Naive thymus-derived CD4-positive, alpha-beta T cell (primary cell): ENCODE measurements at regions not wholly inside any gene's neighbourhood (a gene's known extent, or its start where the extent isn't known, plus 50 kb on each side); places are given as distances from the start of the nearest gene placed in this dataset.

Source experiments
- ATAC-seq: fragments of 150-1000 bp; cut with Tn5 transposase; 2 replicates; pipeline ENCODE4 v1.10.0; 2021; ENCODE audit warnings: mild to moderate bottlenecking, moderate library complexity
- CTCF ChIA-PET: fragments of 350-600 bp; sonication (Branson Sonifier 250); formaldehyde crosslinking; loops from one replicate; lab custom pipeline; 2021; ENCODE audit warnings: antibody characterized with exemption; lab: Charles Lee
- POLR2A ChIA-PET: fragments of 350-600 bp; sonication (Branson Sonifier 250); formaldehyde crosslinking; loops from one replicate; lab custom pipeline; 2021; ENCODE audit warnings: antibody characterized with exemption, inconsistent platforms; lab: Charles Lee
- DNase-seq, 9 donors: peaks; one replicate each; pipeline versions ENCODE4 v3.0.0 to v3.0.0-alpha.2; 2020 to 2022; ENCODE audit warnings: mixed read lengths in 1 of 9
- H3K27ac ChIP-seq: one replicate; pipeline ENCODE4 v1.7.0; 2013; ENCODE audit warnings: mild to moderate bottlenecking, low read depth, low read length, moderate library complexity
- H3K27me3 ChIP-seq, 2 donors: one replicate each; pipeline ENCODE4 v1.7.0; 2013; ENCODE audit warnings: low read length in 2 of 2, mild to moderate bottlenecking in 2 of 2, moderate library complexity in 2 of 2; ENCODE audit not compliant: control insufficient read depth in 2 of 2, insufficient read depth in 2 of 2
- H3K36me3 ChIP-seq, 3 experiments: 1 replicate in 2 of 3; 2 replicates in 1 of 3; pipeline ENCODE4 v1.7.0; 2013; ENCODE audit warnings: low read length in 3 of 3, mild to moderate bottlenecking in 3 of 3, moderate library complexity in 1 of 3; ENCODE audit not compliant: insufficient read depth in 3 of 3, control insufficient read depth in 2 of 3
- H3K4me1 ChIP-seq, 2 donors: one replicate each; pipeline ENCODE4 v1.7.0; 2013; ENCODE audit warnings: low read length in 2 of 2, mild to moderate bottlenecking in 2 of 2, moderate library complexity in 1 of 2; ENCODE audit not compliant: control insufficient read depth in 2 of 2, insufficient read depth in 2 of 2
- H3K4me3 ChIP-seq: 2 replicates; pipeline ENCODE4 v1.7.0; 2013; ENCODE audit warnings: mild to moderate bottlenecking, low read length
- H3K9me3 ChIP-seq, 3 experiments: 1 replicate in 2 of 3; 2 replicates in 1 of 3; pipeline ENCODE4 v1.7.0; 2013; ENCODE audit warnings: low read length in 3 of 3; ENCODE audit not compliant: control insufficient read depth in 2 of 3
- H3K27ac Mint-ChIP-seq, 9 donors: one replicate each; pipeline ENCODE4 v1.8.0; 2020 to 2022; ENCODE audit warnings: mixed read lengths in 9 of 9, mild to moderate bottlenecking in 8 of 9, moderate library complexity in 5 of 9, inconsistent platforms in 2 of 9
- H3K27me3 Mint-ChIP-seq, 5 donors: one replicate each; pipeline ENCODE4 v1.8.0; 2021 to 2022; ENCODE audit warnings: mixed read lengths in 5 of 5, mild to moderate bottlenecking in 1 of 5
- H3K36me3 Mint-ChIP-seq, 5 donors: one replicate each; pipeline ENCODE4 v1.8.0; 2020 to 2022; ENCODE audit warnings: mixed read lengths in 5 of 5, mild to moderate bottlenecking in 3 of 5, inconsistent platforms in 1 of 5
- H3K4me1 Mint-ChIP-seq, 7 donors: one replicate each; pipeline ENCODE4 v1.8.0; 2020 to 2022; ENCODE audit warnings: mixed read lengths in 7 of 7, mild to moderate bottlenecking in 3 of 7, inconsistent platforms in 1 of 7
- H3K4me3 Mint-ChIP-seq, 10 donors: one replicate each; pipeline ENCODE4 v1.8.0; 2020 to 2022; ENCODE audit warnings: mild to moderate bottlenecking in 10 of 10, mixed read lengths in 10 of 10, moderate library complexity in 6 of 10, inconsistent platforms in 2 of 10
- H3K9me3 Mint-ChIP-seq, 11 donors: one replicate each; pipeline ENCODE4 v1.8.0; 2020 to 2022; ENCODE audit warnings: mixed read lengths in 11 of 11, mild to moderate bottlenecking in 4 of 11, inconsistent platforms in 1 of 11, moderate library complexity in 1 of 11
- intact Hi-C, 2 donors: fragments of 100-400 bp; cut with micrococcal nuclease; formaldehyde crosslinking; loops; one replicate each; pipeline ENCODE4 v1.15.1; 2023

- H3K27me3 ChIP-seq: no peaks in the 10 kb centered on the region
- no peaks in the 10 kb centered on the region for H3K9me3 ChIP-seq
- H3K4me3 ChIP-seq: no peak overlapping the region
- ChIA-PET POLR2A (no interaction called here), CTCF (no interaction called here)
- DNase-seq (no peak), ATAC-seq (no peak)
- H3K27me3 Mint-ChIP-seq: no peaks in the 10 kb centered on the region
- H3K4me3 Mint-ChIP-seq: no peak overlapping the region
- peaks cover 2 to 38% (median 7%) of the 10 kb centered on the region in 11 donors for H3K9me3 Mint-ChIP-seq
- no peaks in the 10 kb centered on the region for H3K4me1 ChIP-seq
- no peak overlapping the region for H3K27ac Mint-ChIP-seq
- intact Hi-C loops: no loop called here
- H3K27ac ChIP-seq: no peak overlapping the region
- H3K4me1 Mint-ChIP-seq: no peaks in the 10 kb centered on the region
- H3K36me3 ChIP-seq: no peaks in the 10 kb centered on the region
- no peaks in the 10 kb centered on the region for H3K36me3 Mint-ChIP-seq
These were observed 1494.6 kb upstream of the DDX18 start for GRCh38 chr2:116319935-116320334.

DNA sequence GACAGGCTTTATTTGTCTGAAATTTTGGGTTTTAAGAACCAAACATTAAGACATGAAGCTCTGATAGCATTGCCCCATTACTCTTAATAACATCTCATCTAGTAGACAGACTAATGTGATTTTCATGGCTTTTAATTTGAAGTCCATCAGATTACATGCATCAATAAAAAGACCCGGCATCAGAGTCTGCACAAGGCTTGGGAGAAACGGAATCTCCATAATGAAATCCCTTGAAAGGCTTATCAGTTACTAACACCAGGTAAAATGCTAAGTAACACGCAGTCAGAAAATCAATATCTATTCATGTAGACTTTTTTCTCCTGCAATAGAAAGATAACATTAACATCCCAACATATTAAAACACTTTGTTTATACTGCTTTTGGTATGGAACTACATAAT lies 1485.2 kb upstream of the DDX18 start:
- no peaks in the 10 kb centered on the region for H3K9me3 ChIP-seq
- H3K27ac ChIP-seq: no peak overlapping the region
- DNase-seq (no peak), ATAC-seq (no peak)
- no peaks in the 10 kb centered on the region for H3K27me3 ChIP-seq
- H3K4me1 ChIP-seq: no peaks in the 10 kb centered on the region
- Mint-ChIP-seq H3K9me3 (peaks cover 4 to 27% (median 11%) of the 10 kb centered on the region in 11 donors), H3K4me3 (no peak overlapping the region), H3K27ac (no peak overlapping the region), H3K4me1 (no peaks in the 10 kb centered on the region), H3K36me3 (no peaks in the 10 kb centered on the region), H3K27me3 (no peaks in the 10 kb centered on the region)
- H3K4me3 ChIP-seq: no peak overlapping the region
- no peaks in the 10 kb centered on the region for H3K36me3 ChIP-seq
- ChIA-PET POLR2A (no interaction called here), CTCF (no interaction called here)
- intact Hi-C loops: no loop called here

DNA sequence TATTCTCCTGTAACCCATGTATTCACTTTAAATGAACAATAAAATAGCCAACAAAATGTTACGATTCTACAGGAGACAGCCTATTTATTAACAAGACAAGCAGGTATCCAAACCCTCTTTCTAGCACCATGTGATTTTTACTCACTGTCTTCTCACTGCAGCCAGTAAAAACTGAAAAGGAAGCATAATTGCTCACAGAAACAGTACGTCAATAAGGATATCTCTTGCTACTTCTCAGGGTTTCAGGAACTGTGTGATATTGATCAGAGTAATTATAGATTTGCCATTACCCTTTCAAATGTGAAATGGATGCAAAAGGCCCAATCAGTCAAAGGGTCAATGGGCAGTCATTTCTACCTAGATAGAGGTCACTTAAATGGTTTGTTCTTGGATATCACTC lies 1473.8 kb upstream of the DDX18 start:
- Mint-ChIP-seq H3K27ac (no peak overlapping the region), H3K36me3 (no peaks in the 10 kb centered on the region), H3K27me3 (no peaks in the 10 kb centered on the region), H3K4me3 (no peak overlapping the region), H3K4me1 (no peaks in the 10 kb centered on the region), H3K9me3 (peaks cover 0 to 37% (median 10%) of the 10 kb centered on the region in 11 donors)
- H3K4me3 ChIP-seq: no peak overlapping the region
- ATAC-seq: no peak
- POLR2A ChIA-PET: no interaction called here
- no peak for DNase-seq
- no peak overlapping the region for H3K27ac ChIP-seq
- no peaks in the 10 kb centered on the region for H3K9me3 ChIP-seq
- CTCF ChIA-PET: no interaction called here
- intact Hi-C loops: no loop called here
- H3K4me1 ChIP-seq: no peaks in the 10 kb centered on the region
- H3K27me3 ChIP-seq: no peaks in the 10 kb centered on the region
- no peaks in the 10 kb centered on the region for H3K36me3 ChIP-seq

GRCh38 chr2:116366212-116366611 lies 1448.3 kb upstream of the DDX18 start:
- ATAC-seq (no peak), DNase-seq (no peak)
- Histone ChIP-seq H3K27me3 (no peaks in the 10 kb centered on the region), H3K4me1 (no peaks in the 10 kb centered on the region), H3K4me3 (no peak overlapping the region), H3K27ac (no peak overlapping the region), H3K9me3 (no peaks in the 10 kb centered on the region), H3K36me3 (no peaks in the 10 kb centered on the region)
- ChIA-PET CTCF (no interaction called here), POLR2A (no interaction called here)
- Mint-ChIP-seq H3K27me3 (no peaks in the 10 kb centered on the region), H3K36me3 (no peaks in the 10 kb centered on the region), H3K4me1 (no peaks in the 10 kb centered on the region), H3K9me3 (peaks cover 0 to 26% (median 5%) of the 10 kb centered on the region in 11 donors), H3K27ac (no peak overlapping the region), H3K4me3 (no peak overlapping the region)
- intact Hi-C loops: no loop called here

DNA sequence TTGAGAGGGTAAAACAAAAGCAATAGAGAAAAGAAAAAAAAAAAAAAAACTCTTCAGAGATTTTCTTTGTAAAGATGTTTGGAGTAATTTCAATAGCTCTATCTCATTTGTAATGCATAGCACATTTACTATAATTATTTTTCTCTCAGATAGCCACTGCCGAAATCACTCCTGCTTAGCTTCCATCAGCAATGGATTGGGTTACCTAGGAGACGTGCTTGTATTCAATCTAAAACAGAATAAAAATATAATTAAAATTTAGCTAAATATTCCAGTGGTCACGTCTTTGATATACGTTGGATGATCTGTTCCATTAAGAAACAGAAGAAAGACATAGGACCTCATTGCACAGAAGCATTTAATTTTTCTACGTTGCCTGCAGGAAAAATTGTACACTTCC lies 1435.7 kb upstream of the DDX18 start:
- POLR2A ChIA-PET: no interaction called here
- Histone ChIP-seq H3K27ac (no peak overlapping the region), H3K4me1 (no peaks in the 10 kb centered on the region), H3K36me3 (no peaks in the 10 kb centered on the region), H3K4me3 (no peak overlapping the region), H3K27me3 (no peaks in the 10 kb centered on the region), H3K9me3 (no peaks in the 10 kb centered on the region)
- intact Hi-C loops: no loop called here
- no peaks in the 10 kb centered on the region for H3K36me3 Mint-ChIP-seq
- no peaks in the 10 kb centered on the region for H3K27me3 Mint-ChIP-seq
- no peaks in the 10 kb centered on the region for H3K4me1 Mint-ChIP-seq
- no peak overlapping the region for H3K27ac Mint-ChIP-seq
- ATAC-seq (no peak), DNase-seq (no peak)
- CTCF ChIA-PET: no interaction called here
- H3K4me3 Mint-ChIP-seq: no peak overlapping the region
- peaks cover 0 to 36% (median 7%) of the 10 kb centered on the region in 11 donors for H3K9me3 Mint-ChIP-seq

DNA sequence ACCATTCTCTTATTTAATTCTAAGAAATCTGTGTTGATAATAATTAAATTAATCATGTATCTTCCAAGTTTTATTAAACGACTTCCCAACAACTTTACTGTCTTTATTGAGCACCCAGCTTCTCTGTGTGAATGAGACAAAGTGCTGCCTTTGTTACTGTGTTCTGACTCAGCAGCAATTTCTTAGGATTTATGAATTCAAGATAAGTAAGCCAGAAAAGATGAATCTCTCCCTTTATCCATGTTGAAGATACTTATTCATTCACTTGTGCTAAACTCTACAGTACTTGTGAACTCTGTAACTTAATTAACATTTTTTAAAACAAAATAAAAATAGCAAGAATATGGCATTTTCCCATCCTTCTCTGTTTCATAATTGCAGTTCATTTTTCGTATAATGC lies 1403.3 kb upstream of the DDX18 start:
- no peak overlapping the region for H3K27ac ChIP-seq
- no peaks in the 10 kb centered on the region for H3K36me3 ChIP-seq
- no peaks in the 10 kb centered on the region for H3K4me1 ChIP-seq
- Mint-ChIP-seq H3K4me3 (no peak overlapping the region), H3K4me1 (no peaks in the 10 kb centered on the region), H3K9me3 (peaks cover 6 to 43% (median 22%) of the 10 kb centered on the region in 11 donors), H3K36me3 (no peaks in the 10 kb centered on the region), H3K27me3 (no peaks in the 10 kb centered on the region), H3K27ac (no peak overlapping the region)
- peaks cover 0 to 9% (median 0%) of the 10 kb centered on the region in 3 experiments for H3K9me3 ChIP-seq
- H3K4me3 ChIP-seq: no peak overlapping the region
- intact Hi-C loops: no loop called here
- POLR2A ChIA-PET: no interaction called here
- no peaks in the 10 kb centered on the region for H3K27me3 ChIP-seq
- no peak for ATAC-seq
- CTCF ChIA-PET: no interaction called here
- DNase-seq: no peak

DNA sequence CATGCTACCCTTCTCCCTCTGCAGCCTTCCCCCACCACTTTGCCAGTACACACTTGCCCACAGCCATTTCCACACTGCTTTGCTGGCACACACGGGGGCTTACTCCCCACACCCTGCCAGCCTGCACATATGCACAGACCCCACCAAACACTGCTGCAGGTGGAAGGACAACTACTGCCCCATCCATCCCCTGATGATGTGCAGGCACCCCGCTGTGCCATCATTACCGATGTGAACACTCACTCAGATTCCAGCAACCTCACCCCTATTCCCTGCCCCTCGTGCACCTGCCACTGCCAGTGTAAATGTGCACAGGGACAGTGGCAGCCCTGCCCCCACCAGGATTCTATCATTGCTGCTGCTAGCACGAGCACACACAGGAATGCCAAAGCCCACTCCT lies 1400.8 kb upstream of the DDX18 start:
- Histone ChIP-seq H3K4me3 (no peak overlapping the region), H3K9me3 (peaks cover 0 to 9% (median 0%) of the 10 kb centered on the region in 3 experiments), H3K36me3 (no peaks in the 10 kb centered on the region), H3K27ac (no peak overlapping the region), H3K4me1 (no peaks in the 10 kb centered on the region), H3K27me3 (no peaks in the 10 kb centered on the region)
- POLR2A ChIA-PET: no interaction called here
- intact Hi-C loops: no loop called here
- Mint-ChIP-seq H3K36me3 (no peaks in the 10 kb centered on the region), H3K27ac (no peak overlapping the region), H3K4me3 (no peak overlapping the region), H3K9me3 (peaks cover 7 to 40% (median 19%) of the 10 kb centered on the region in 11 donors), H3K27me3 (no peaks in the 10 kb centered on the region), H3K4me1 (no peaks in the 10 kb centered on the region)
- ATAC-seq (no peak), DNase-seq (no peak)
- CTCF ChIA-PET: no interaction called here
